ENCODE measurements at regions not wholly inside any gene's neighbourhood (a gene's known extent, or its start where the extent isn't known, plus 50 kb on each side); places are given as distances from the start of the nearest gene placed in this dataset.
"Not testable (repeated sequence)": the region's sequence is repeated elsewhere in the genome, so short reads cannot be mapped to it uniquely, and the experiment has no call there.

- ATAC-seq = no peak
Measured at GRCh38 chr6:97456070-97456469, 173.1 kb upstream of the MMS22L start.

- ATAC-seq = no peak
Measured at GRCh38 chr6:97459535-97459934, 176.5 kb upstream of the MMS22L start.

- no peak for ATAC-seq
Measured at GRCh38 chr6:97459986-97460385, 177.0 kb upstream of the MMS22L start.

- ATAC-seq = no peak
Measured at GRCh38 chr6:97460394-97461080, 177.5 kb upstream of the MMS22L start.

- no peak for ATAC-seq
Measured at GRCh38 chr6:97461218-97461617, 178.2 kb upstream of the MMS22L start.

GRCh38 chr6:97462031-97462430 is 179.0 kb upstream of the MMS22L start:
- ATAC-seq = no peak

GRCh38 chr6:97462938-97463598 is 180.1 kb upstream of the MMS22L start:
- no peak for ATAC-seq

- ATAC-seq = no peak
Measured at GRCh38 chr6:97465877-97466561, 183.0 kb upstream of the MMS22L start.

- no peak for ATAC-seq
Measured at GRCh38 chr6:97468981-97469380, 186.0 kb upstream of the MMS22L start.

GRCh38 chr6:97469451-97469850 is 186.4 kb upstream of the MMS22L start:
- no peak for ATAC-seq

- ATAC-seq = no peak
Measured at GRCh38 chr6:97470322-97470721, 187.3 kb upstream of the MMS22L start.

GRCh38 chr6:97473979-97474378 is 191.0 kb upstream of the MMS22L start:
- no peak for ATAC-seq

- peak; percentile 86 for ATAC-seq
Measured at GRCh38 chr6:97497713-97498331, 214.8 kb upstream of the MMS22L start.

- ATAC-seq = no peak
Measured at GRCh38 chr6:97501853-97502252, 218.8 kb upstream of the MMS22L start.

- no peak for ATAC-seq
Measured at GRCh38 chr6:97508646-97509045, 225.6 kb upstream of the MMS22L start.

- ATAC-seq = not testable (repeated sequence)
Measured at GRCh38 chr6:97513260-97513659, 230.2 kb upstream of the MMS22L start.

- no peak for ATAC-seq
Measured at GRCh38 chr6:97524811-97525210, 241.8 kb upstream of the MMS22L start.

GRCh38 chr6:97535800-97536199 is 252.8 kb upstream of the MMS22L start:
- ATAC-seq = no peak

- no peak for ATAC-seq
Measured at GRCh38 chr6:97548354-97548753, 265.3 kb upstream of the MMS22L start.

- ATAC-seq = no peak
Measured at GRCh38 chr6:97557355-97557754, 274.3 kb upstream of the MMS22L start.

GRCh38 chr6:97563529-97563928 is 280.5 kb upstream of the MMS22L start:
- no peak for ATAC-seq

- no peak for ATAC-seq
Measured at GRCh38 chr6:97572943-97573342, 289.9 kb upstream of the MMS22L start.

- no peak for ATAC-seq
Measured at GRCh38 chr6:97586344-97586743, 303.3 kb upstream of the MMS22L start.
